Activated CD4-positive, alpha-beta T cell treated with anti-CD3 and anti-CD28 coated beads, Interleukin-10, Interleukin-2, amounts not matched to agents 100 ng/mL and 50 ng/mL, durations not matched to agents 16 hours and 8 hours (primary cell): ENCODE measurements at regions not wholly inside any gene's neighbourhood (a gene's known extent, or its start where the extent isn't known, plus 50 kb on each side); places are given as distances from the start of the nearest gene placed in this dataset.
A peak's percentile ranks its signal among the peaks of the same experiment; 100 is the strongest.
"Not testable (repeated sequence)": the region's sequence is repeated elsewhere in the genome, so short reads cannot be mapped to it uniquely, and the experiment has no call there.

Source experiments
- DNase-seq: peaks from one replicate; pipeline ENCODE4 v3.0.0-alpha.2; 2020

- peak; percentile 19 for DNase-seq
Observed at GRCh38 chr11:129637983-129638776, 177.5 kb upstream of the TMEM45B start.

GRCh38 chr11:129639300-129639699 is 176.3 kb upstream of the TMEM45B start:
- DNase-seq = peak; percentile 89

GRCh38 chr11:129640671-129641070 is 175.0 kb upstream of the TMEM45B start:
- DNase-seq = no peak

- DNase-seq = peak; percentile 85
Observed at GRCh38 chr11:129643031-129643721, 172.5 kb upstream of the TMEM45B start.

- DNase-seq = no peak
Observed at GRCh38 chr11:129644326-129644725, 171.3 kb upstream of the TMEM45B start.

- no peak for DNase-seq
Observed at GRCh38 chr11:129645943-129646342, 169.7 kb upstream of the TMEM45B start.

- not testable (repeated sequence) for DNase-seq
Observed at GRCh38 chr11:129650044-129650443, 165.6 kb upstream of the TMEM45B start.

- DNase-seq = no peak
Observed at GRCh38 chr11:129652835-129653234, 162.8 kb upstream of the TMEM45B start.

- no peak for DNase-seq
Observed at GRCh38 chr11:129655247-129655832, 160.3 kb upstream of the TMEM45B start.

GRCh38 chr11:129657866-129658525 is 157.7 kb upstream of the TMEM45B start:
- no peak for DNase-seq

GRCh38 chr11:129658526-129658867 is 157.2 kb upstream of the TMEM45B start:
- no peak for DNase-seq

- DNase-seq = no peak
Observed at GRCh38 chr11:129680907-129681306, 134.7 kb upstream of the TMEM45B start.

- no peak for DNase-seq
Observed at GRCh38 chr11:129681344-129682114, 134.1 kb upstream of the TMEM45B start.

- DNase-seq = no peak
Observed at GRCh38 chr11:129686269-129686668, 129.4 kb upstream of the TMEM45B start.

GRCh38 chr11:129691142-129691541 is 124.5 kb upstream of the TMEM45B start:
- DNase-seq = no peak

GRCh38 chr11:129694538-129694937 is 121.1 kb upstream of the TMEM45B start:
- DNase-seq = peak; percentile 17

GRCh38 chr11:129694966-129695365 is 120.7 kb upstream of the TMEM45B start:
- no peak for DNase-seq

GRCh38 chr11:129695571-129696308 is 119.9 kb upstream of the TMEM45B start:
- DNase-seq = peak; percentile 75

- no peak for DNase-seq
Observed at GRCh38 chr11:129696309-129696989, 119.2 kb upstream of the TMEM45B start.

GRCh38 chr11:129698212-129698611 is 117.4 kb upstream of the TMEM45B start:
- DNase-seq = no peak

- DNase-seq = no peak
Observed at GRCh38 chr11:129699711-129700304, 115.8 kb upstream of the TMEM45B start.
